HL-60 (cell line): ENCODE measurements at regions not wholly inside any gene's neighbourhood (a gene's known extent, or its start where the extent isn't known, plus 50 kb on each side); places are given as distances from the start of the nearest gene placed in this dataset.

ENCODE experiments used
- POLR2AphosphoS5 ChIP-seq: IDR thresholded peaks from 2 replicates; pipeline ENCODE4 v1.6.1; 2012; ENCODE audit warnings: low read depth
- TF ChIP-seq, protein P1 (sequence below): IDR thresholded peaks from one replicate; pipeline ENCODE4 v1.5.1; 2011; ENCODE audit warnings: low read length, control low read depth, inconsistent platforms; ENCODE audit not compliant: insufficient read depth

GRCh38 chr6:54689620-54690019 lies 157.0 kb upstream of the FAM83B start:
- TF ChIP-seq, protein P1, sequence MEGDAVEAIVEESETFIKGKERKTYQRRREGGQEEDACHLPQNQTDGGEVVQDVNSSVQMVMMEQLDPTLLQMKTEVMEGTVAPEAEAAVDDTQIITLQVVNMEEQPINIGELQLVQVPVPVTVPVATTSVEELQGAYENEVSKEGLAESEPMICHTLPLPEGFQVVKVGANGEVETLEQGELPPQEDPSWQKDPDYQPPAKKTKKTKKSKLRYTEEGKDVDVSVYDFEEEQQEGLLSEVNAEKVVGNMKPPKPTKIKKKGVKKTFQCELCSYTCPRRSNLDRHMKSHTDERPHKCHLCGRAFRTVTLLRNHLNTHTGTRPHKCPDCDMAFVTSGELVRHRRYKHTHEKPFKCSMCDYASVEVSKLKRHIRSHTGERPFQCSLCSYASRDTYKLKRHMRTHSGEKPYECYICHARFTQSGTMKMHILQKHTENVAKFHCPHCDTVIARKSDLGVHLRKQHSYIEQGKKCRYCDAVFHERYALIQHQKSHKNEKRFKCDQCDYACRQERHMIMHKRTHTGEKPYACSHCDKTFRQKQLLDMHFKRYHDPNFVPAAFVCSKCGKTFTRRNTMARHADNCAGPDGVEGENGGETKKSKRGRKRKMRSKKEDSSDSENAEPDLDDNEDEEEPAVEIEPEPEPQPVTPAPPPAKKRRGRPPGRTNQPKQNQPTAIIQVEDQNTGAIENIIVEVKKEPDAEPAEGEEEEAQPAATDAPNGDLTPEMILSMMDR = no peak
- no peak for TF ChIP-seq POLR2AphosphoS5
